Mesenchymal stem cell (in vitro differentiated cells and primary cell): ENCODE measurements at regions not wholly inside any gene's neighbourhood (a gene's known extent, or its start where the extent isn't known, plus 50 kb on each side); places are given as distances from the start of the nearest gene placed in this dataset.
"Not testable (repeated sequence)": the region's sequence is repeated elsewhere in the genome, so short reads cannot be mapped to it uniquely, and the experiment has no call there.

Experiments used
- DNase-seq: peaks from one replicate; pipeline ENCODE4 v3.0.0-alpha.2; 2013
- H2AFZ ChIP-seq: one replicate; pipeline ENCODE4 v1.6.1; 2013; ENCODE audit warnings: low read depth, mild to moderate bottlenecking, control low read depth, inconsistent platforms, low read length, moderate library complexity
- H2AK5ac ChIP-seq: 2 replicates; pipeline ENCODE4 v1.6.1; 2013; ENCODE audit warnings: low read length, moderate library complexity, mild to moderate bottlenecking, inconsistent platforms; ENCODE audit not compliant: severe bottlenecking
- H2BK120ac ChIP-seq: one replicate; pipeline ENCODE4 v1.6.1; 2013; ENCODE audit warnings: low read depth, mild to moderate bottlenecking, inconsistent platforms, low read length, moderate library complexity
- H2BK12ac ChIP-seq, 2 experiments: one replicate each; pipeline ENCODE4 v1.6.1; 2013; ENCODE audit warnings: inconsistent platforms in 2 of 2, low read length in 2 of 2, mild to moderate bottlenecking in 2 of 2, moderate library complexity in 2 of 2, control low read depth in 1 of 2
- H2BK15ac ChIP-seq: one replicate; pipeline ENCODE4 v1.6.1; 2013; ENCODE audit warnings: mild to moderate bottlenecking, low read depth, inconsistent platforms; ENCODE audit not compliant: poor library complexity, severe bottlenecking
- H2BK5ac ChIP-seq: 2 replicates; pipeline ENCODE4 v1.6.1; 2013; ENCODE audit warnings: low read depth, mild to moderate bottlenecking, low read length, control low read depth, inconsistent platforms; ENCODE audit not compliant: poor library complexity, severe bottlenecking
- H3K14ac ChIP-seq, 2 experiments: one replicate each; pipeline ENCODE4 v1.6.1; 2013; ENCODE audit warnings: inconsistent platforms in 2 of 2, low read length in 2 of 2, control low read depth in 1 of 2, mild to moderate bottlenecking in 1 of 2, moderate library complexity in 1 of 2
- H3K18ac ChIP-seq, 2 experiments: one replicate each; pipeline ENCODE4 v1.6.1; 2013; ENCODE audit warnings: inconsistent platforms in 2 of 2, low read length in 2 of 2, control low read depth in 1 of 2, low read depth in 1 of 2, mild to moderate bottlenecking in 1 of 2
- H3K23ac ChIP-seq, 2 experiments: one replicate each; pipeline ENCODE4 v1.6.1; 2013; ENCODE audit warnings: inconsistent platforms in 2 of 2, low read length in 2 of 2, mild to moderate bottlenecking in 2 of 2, moderate library complexity in 2 of 2, control low read depth in 1 of 2
- H3K27ac ChIP-seq: 2 replicates; pipeline ENCODE4 v1.5.1; 2013; ENCODE audit warnings: mild to moderate bottlenecking, moderate library complexity, low read length, control low read depth, inconsistent platforms; ENCODE audit not compliant: poor library complexity, severe bottlenecking
- H3K27me3 ChIP-seq, 2 experiments: 2 replicates each; pipeline versions ENCODE4 v1.6.1 to v1.7.0; 2013; ENCODE audit warnings: low read length in 2 of 2, mild to moderate bottlenecking in 2 of 2, moderate library complexity in 2 of 2, control low read depth in 1 of 2, inconsistent platforms in 1 of 2; ENCODE audit not compliant: control insufficient read depth in 1 of 2, insufficient read depth in 1 of 2
- H3K36me3 ChIP-seq, 2 experiments: 2 replicates each; pipeline versions ENCODE4 v1.6.1 to v1.7.0; 2013; ENCODE audit warnings: low read length in 2 of 2, control low read depth in 1 of 2, inconsistent platforms in 1 of 2, low read depth in 1 of 2, mild to moderate bottlenecking in 1 of 2; ENCODE audit not compliant: insufficient read depth in 2 of 2, control insufficient read depth in 1 of 2
- H3K4ac ChIP-seq, 2 experiments: one replicate each; pipeline ENCODE4 v1.6.1; 2013; ENCODE audit warnings: inconsistent platforms in 2 of 2, low read length in 2 of 2, mild to moderate bottlenecking in 2 of 2, moderate library complexity in 2 of 2, control low read depth in 1 of 2, low read depth in 1 of 2
- H3K4me1 ChIP-seq: 2 replicates; pipeline ENCODE4 v1.6.1; 2013; ENCODE audit warnings: low read depth, low read length, control low read depth; ENCODE audit not compliant: control insufficient read depth, insufficient read depth
- H3K4me2 ChIP-seq: 2 replicates; pipeline ENCODE4 v1.6.1; 2013; ENCODE audit warnings: low read length, mild to moderate bottlenecking, inconsistent platforms; ENCODE audit not compliant: poor library complexity, severe bottlenecking
- H3K4me3 ChIP-seq, 2 experiments: 2 replicates each; pipeline versions ENCODE4 v1.5.1 to v1.7.0; 2013; ENCODE audit warnings: low read length in 2 of 2, mild to moderate bottlenecking in 2 of 2, control low read depth in 1 of 2, low read depth in 1 of 2; ENCODE audit not compliant: insufficient read depth in 1 of 2
- H3K79me1 ChIP-seq: replicated peaks from 2 replicates; pipeline ENCODE4 v1.6.1; 2013; ENCODE audit warnings: mild to moderate bottlenecking, control low read depth, low read length, inconsistent platforms; ENCODE audit not compliant: poor library complexity, severe bottlenecking
- H3K9ac ChIP-seq: 2 replicates; pipeline ENCODE4 v1.7.0; 2013; ENCODE audit warnings: mild to moderate bottlenecking, low read length, moderate library complexity
- H3K9me3 ChIP-seq: 2 replicates; pipeline ENCODE4 v1.7.0; 2013; ENCODE audit warnings: mild to moderate bottlenecking, low read length; ENCODE audit not compliant: control insufficient read depth
- H4K8ac ChIP-seq: one replicate; pipeline ENCODE4 v1.6.1; 2013; ENCODE audit warnings: inconsistent platforms, mild to moderate bottlenecking, low read length, moderate library complexity
- H4K91ac ChIP-seq: one replicate; pipeline ENCODE4 v1.6.1; 2013; ENCODE audit warnings: mild to moderate bottlenecking, low read length, inconsistent platforms
- WGBS: methylation state at CpG from one replicate; pipeline ENCODE4 v1.1.7; 2013; ENCODE audit warnings: mixed read lengths; 5-methylcytosine and 5-hydroxymethylcytosine counted together

DNA sequence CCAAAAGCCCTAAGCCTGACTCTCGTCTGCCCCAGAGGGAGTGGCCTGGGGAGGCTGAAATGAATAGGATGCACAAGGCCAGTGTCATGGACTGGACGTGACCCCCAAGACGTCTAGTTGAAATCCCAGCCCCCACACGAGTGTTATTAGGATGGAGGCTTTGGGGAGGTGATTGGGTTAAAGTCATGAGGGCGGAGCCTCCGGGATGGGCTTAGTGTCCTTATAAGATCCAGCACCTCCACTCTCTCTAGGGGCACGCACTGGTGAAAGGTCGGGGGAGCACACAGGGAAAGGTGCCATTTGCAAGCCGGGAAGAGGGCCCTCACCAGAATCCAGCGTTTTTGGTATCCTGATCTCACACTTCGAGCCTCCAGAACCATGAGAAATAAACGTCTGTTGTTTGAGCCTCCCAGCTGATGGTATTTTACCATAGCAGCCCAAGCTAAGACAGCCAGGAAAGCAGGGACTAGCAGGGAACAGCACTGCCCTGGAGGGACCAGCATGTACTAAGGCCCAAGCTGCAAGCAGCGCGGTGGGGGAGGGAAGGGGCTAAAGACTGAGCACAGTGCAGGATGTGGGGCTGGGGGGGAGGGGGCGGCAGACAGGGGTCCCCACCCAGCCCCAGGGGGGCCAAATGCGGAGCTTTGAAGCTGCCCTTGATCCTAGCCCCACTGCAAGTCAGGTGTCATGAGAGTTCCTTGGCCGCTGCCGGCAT is 78.3 kb upstream of the NCOR2 start:
- H3K4me1 ChIP-seq, result peaks cover 6% of the 10 kb centered on the region
- no peak overlapping the region for H2BK120ac ChIP-seq
- no peak overlapping the region for H3K23ac ChIP-seq
- peaks cover 12% of the 10 kb centered on the region for H3K9me3 ChIP-seq
- no peaks in the 10 kb centered on the region for H3K79me1 ChIP-seq
- no peaks in the 10 kb centered on the region for H3K36me3 ChIP-seq
- peak overlapping the region; percentile 70 for H2BK15ac ChIP-seq
- H4K8ac ChIP-seq, result no peak overlapping the region
- no peak overlapping the region for H3K4me2 ChIP-seq
- peak overlapping the region in 1 of 2 experiments; percentile 24 for H3K4ac ChIP-seq
- no peak overlapping the region for H2AK5ac ChIP-seq
- H2BK5ac ChIP-seq, result no peak overlapping the region
- H3K18ac ChIP-seq, result peak overlapping the region in 1 of 2 experiments; percentile 61
- no peak overlapping the region for H3K14ac ChIP-seq
- H3K9ac ChIP-seq, result no peak overlapping the region
- H3K27ac ChIP-seq, result no peak overlapping the region
- H3K4me3 ChIP-seq, result no peak overlapping the region
- H4K91ac ChIP-seq, result no peak overlapping the region
- DNase-seq, result no peak
- 65% methylated on average over 17 of the region's 18 CpGs for WGBS
- H2BK12ac ChIP-seq, result peak overlapping the region in 1 of 2 experiments; percentile 75
- H3K27me3 ChIP-seq, result no peaks in the 10 kb centered on the region
- H2AFZ ChIP-seq, result no peak overlapping the region

DNA sequence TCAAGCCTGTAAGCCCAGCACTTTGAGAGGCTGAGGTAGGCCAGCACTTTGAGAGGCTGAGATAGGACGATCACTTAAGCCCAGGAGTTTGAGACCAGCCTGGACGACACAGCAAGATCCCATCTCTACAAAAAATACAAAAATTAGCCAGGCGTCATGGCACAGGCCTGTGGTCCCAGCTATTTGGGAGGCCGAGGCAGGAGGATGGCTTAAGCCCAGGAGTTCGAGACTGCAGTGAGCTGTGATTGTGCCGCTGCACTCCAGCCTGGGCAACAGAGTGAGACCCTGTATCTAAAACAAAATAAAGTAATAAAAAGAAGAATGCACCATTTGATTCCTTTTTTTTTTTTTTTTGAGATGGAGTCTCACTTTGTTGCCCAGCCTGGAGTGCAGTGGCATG is 76.4 kb upstream of the NCOR2 start:
- 96% methylated on average over 4 of the region's 6 CpGs for WGBS
- not testable (repeated sequence) for H2BK12ac ChIP-seq, H3K27me3 ChIP-seq, DNase-seq, H2AFZ ChIP-seq, H3K27ac ChIP-seq, H3K4ac ChIP-seq, H4K8ac ChIP-seq, H3K4me2 ChIP-seq, H4K91ac ChIP-seq, H3K79me1 ChIP-seq, H3K4me1 ChIP-seq, H2BK120ac ChIP-seq, H2BK15ac ChIP-seq, H2AK5ac ChIP-seq, H3K18ac ChIP-seq, H3K23ac ChIP-seq, H2BK5ac ChIP-seq, H3K14ac ChIP-seq, H3K36me3 ChIP-seq, H3K9ac ChIP-seq, H3K4me3 ChIP-seq
- peaks cover 15% of the 10 kb centered on the region for H3K9me3 ChIP-seq

DNA sequence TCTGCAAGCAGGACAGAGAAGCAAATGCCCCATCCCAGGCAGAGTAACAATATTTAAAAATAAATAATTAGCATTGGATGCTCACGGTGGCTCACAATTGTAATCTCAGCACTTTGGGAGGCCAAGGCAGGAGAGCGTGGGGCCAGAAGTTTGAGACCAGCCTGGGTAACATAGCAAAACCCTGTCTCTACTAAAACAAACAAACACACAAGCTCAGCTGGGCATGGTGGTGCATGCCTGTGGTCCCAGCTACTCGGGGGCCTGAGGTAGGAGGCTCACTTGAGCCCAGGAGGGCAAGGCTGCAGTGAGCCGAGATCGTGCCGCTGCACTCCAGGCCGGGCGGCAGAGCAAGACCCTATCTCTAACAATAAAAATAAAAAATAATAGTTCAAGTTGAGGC is 74.7 kb upstream of the NCOR2 start:
- 88% methylated on average over 8 of the region's 8 CpGs for WGBS
- H3K4me1 ChIP-seq, result peaks cover 8% of the 10 kb centered on the region
- H4K8ac ChIP-seq, result no peak overlapping the region

DNA sequence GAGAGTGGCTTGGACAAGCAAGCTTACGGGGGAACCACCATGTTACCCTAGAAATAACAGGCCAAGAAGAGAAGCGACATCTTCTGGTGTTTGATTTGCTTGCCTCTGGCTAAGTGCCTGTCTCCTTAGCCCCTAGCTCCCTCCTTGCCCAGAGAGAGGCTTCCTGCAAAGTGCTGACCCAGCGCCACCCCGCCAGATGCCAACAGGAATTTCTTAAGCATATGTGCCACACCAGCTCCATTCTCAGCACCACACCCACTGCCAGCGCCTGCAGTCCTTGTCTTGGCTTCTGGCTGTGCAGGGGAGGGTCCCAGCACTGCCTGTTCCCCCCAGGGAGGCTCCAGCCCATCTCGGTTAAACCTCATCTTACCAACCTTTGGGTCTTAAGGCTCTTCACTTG is 74.2 kb upstream of the NCOR2 start:
- H3K4me2 ChIP-seq, result no peak overlapping the region
- H2AFZ ChIP-seq, result no peak overlapping the region
- H3K4me1 ChIP-seq, result peaks cover 8% of the 10 kb centered on the region
- H4K91ac ChIP-seq, result no peak overlapping the region
- no peak overlapping the region for H2AK5ac ChIP-seq
- H2BK12ac ChIP-seq, result peak overlapping the region; percentile 29 to 63
- no peak overlapping the region for H3K9ac ChIP-seq
- H3K4ac ChIP-seq, result no peak overlapping the region
- H3K27ac ChIP-seq, result no peak overlapping the region
- no peaks in the 10 kb centered on the region for H3K79me1 ChIP-seq
- H2BK5ac ChIP-seq, result no peak overlapping the region
- H2BK15ac ChIP-seq, result no peak overlapping the region
- no peaks in the 10 kb centered on the region for H3K27me3 ChIP-seq
- no peak overlapping the region for H3K23ac ChIP-seq
- no peaks in the 10 kb centered on the region for H3K36me3 ChIP-seq
- no peak overlapping the region for H4K8ac ChIP-seq
- H2BK120ac ChIP-seq, result no peak overlapping the region
- no peak for DNase-seq
- H3K4me3 ChIP-seq, result no peak overlapping the region
- 87% methylated on average over 6 of the region's 6 CpGs for WGBS
- H3K9me3 ChIP-seq, result peaks cover 10% of the 10 kb centered on the region
- H3K18ac ChIP-seq, result peak overlapping the region in 1 of 2 experiments; percentile 23
- H3K14ac ChIP-seq, result no peak overlapping the region

More for the DNA sequence above, 74.7 kb upstream of the NCOR2 start:
- Histone ChIP-seq H3K36me3 (no peaks in the 10 kb centered on the region), H2BK5ac (no peak overlapping the region), H2BK120ac (no peak overlapping the region), H2BK15ac (no peak overlapping the region), H3K9ac (no peak overlapping the region), H3K27ac (no peak overlapping the region), H2BK12ac (no peak overlapping the region), H3K4me3 (no peak overlapping the region), H2AFZ (no peak overlapping the region), H3K9me3 (peaks cover 10% of the 10 kb centered on the region), H3K18ac (no peak overlapping the region), H3K27me3 (no peaks in the 10 kb centered on the region), H3K4me2 (no peak overlapping the region), H3K4ac (no peak overlapping the region), H3K79me1 (no peaks in the 10 kb centered on the region), H3K23ac (no peak overlapping the region), H2AK5ac (no peak overlapping the region), H4K91ac (no peak overlapping the region), H3K14ac (no peak overlapping the region)
- DNase-seq, result no peak
